ENCODE measurements at regions not wholly inside any gene's neighbourhood (a gene's known extent, or its start where the extent isn't known, plus 50 kb on each side); places are given as distances from the start of the nearest gene placed in this dataset.

- TF ChIP-seq, protein P1, sequence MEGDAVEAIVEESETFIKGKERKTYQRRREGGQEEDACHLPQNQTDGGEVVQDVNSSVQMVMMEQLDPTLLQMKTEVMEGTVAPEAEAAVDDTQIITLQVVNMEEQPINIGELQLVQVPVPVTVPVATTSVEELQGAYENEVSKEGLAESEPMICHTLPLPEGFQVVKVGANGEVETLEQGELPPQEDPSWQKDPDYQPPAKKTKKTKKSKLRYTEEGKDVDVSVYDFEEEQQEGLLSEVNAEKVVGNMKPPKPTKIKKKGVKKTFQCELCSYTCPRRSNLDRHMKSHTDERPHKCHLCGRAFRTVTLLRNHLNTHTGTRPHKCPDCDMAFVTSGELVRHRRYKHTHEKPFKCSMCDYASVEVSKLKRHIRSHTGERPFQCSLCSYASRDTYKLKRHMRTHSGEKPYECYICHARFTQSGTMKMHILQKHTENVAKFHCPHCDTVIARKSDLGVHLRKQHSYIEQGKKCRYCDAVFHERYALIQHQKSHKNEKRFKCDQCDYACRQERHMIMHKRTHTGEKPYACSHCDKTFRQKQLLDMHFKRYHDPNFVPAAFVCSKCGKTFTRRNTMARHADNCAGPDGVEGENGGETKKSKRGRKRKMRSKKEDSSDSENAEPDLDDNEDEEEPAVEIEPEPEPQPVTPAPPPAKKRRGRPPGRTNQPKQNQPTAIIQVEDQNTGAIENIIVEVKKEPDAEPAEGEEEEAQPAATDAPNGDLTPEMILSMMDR (conservative IDR thresholded peaks at IDR 0.05 in 1 of 2, IDR thresholded peaks at IDR 0.05 in 1 of 2; ENCODE audit: extremely low read depth in 1 of 2, insufficient read depth in 1 of 2, low read depth in 1 of 2, low read length in 2 of 2): no peak
- TF ChIP-seq EZH2 (IDR thresholded peaks at IDR 0.05; ENCODE audit: borderline replicate concordance, low read length): no peak
Observed at GRCh38 chr11:119843877-119844276, 114.9 kb upstream of the NECTIN1 start.
